ENCODE measurements at regions not wholly inside any gene's neighbourhood (a gene's known extent, or its start where the extent isn't known, plus 50 kb on each side); places are given as distances from the start of the nearest gene placed in this dataset.

DNA sequence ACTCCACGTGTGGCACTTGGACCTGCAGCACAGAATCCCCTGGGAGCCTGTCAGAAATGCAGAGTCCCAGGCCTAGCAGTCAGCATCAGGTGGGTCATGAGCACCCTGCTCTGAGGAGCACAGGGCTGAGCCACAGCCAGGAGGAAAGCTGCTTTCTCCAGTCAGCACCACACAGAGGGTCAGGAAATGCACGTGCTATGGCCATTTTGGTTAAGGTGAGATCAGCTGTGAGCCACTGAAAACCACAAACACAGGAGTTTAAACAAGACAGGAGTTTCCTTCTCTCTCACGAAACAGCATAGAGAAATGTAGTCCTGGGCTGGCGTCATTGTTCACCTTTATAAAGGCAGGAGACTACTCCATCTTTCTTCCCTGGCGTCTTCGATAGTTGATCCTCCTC, 204.5 kb upstream of the SFSWAP start:
- TF ChIP-seq CTCF (IDR thresholded peaks at IDR 0.05; ENCODE audit: control insufficient read depth, insufficient read depth, low read depth, low read length, missing control alignments) = no peak
- no peak for DNase-seq (ENCODE audit: low read depth)
- H3K4me3 ChIP-seq (ENCODE audit: control insufficient read depth, low read depth, low read length) = no peak overlapping the region

DNA sequence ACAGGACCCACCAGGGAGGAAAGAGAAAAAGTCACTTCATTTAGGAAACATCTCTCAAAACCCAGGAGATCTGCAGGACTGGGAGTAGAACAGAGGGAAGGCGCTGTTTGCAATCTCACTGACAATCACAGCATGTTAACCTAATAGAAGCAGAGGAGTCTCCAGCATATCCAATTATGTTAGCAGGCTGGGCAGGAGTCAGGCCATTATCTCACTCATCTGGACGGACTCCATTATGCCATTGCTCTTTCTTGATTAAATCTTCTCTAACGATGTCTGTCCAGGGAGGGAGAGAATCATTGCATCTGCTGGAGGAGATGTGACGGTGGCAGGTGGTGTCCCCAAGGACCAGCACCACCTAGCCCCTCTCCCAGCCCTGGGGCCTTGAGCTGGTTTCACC, 203.8 kb upstream of the SFSWAP start:
- no peak for TF ChIP-seq CTCF (IDR thresholded peaks at IDR 0.05; ENCODE audit: control insufficient read depth, insufficient read depth, low read depth, low read length, missing control alignments)

GRCh38 chr12:131507881-131508280, 203.0 kb upstream of the SFSWAP start:
- H3K4me3 ChIP-seq (ENCODE audit: control insufficient read depth, low read depth, low read length) = no peak overlapping the region
- DNase-seq (ENCODE audit: low read depth) = no peak
- TF ChIP-seq CTCF (IDR thresholded peaks at IDR 0.05; ENCODE audit: control insufficient read depth, insufficient read depth, low read depth, low read length, missing control alignments) = no peak

More for the DNA sequence above, 203.8 kb upstream of the SFSWAP start:
- no peak for DNase-seq (ENCODE audit: low read depth)
- H3K4me3 ChIP-seq (ENCODE audit: control insufficient read depth, low read depth, low read length) = no peak overlapping the region

- no peak for DNase-seq (ENCODE audit: low read depth)
- TF ChIP-seq CTCF (IDR thresholded peaks at IDR 0.05; ENCODE audit: control insufficient read depth, insufficient read depth, low read depth, low read length, missing control alignments) = no peak
- H3K4me3 ChIP-seq (ENCODE audit: control insufficient read depth, low read depth, low read length) = no peak overlapping the region
Measured at GRCh38 chr12:131509701-131510100, 201.2 kb upstream of the SFSWAP start.

DNA sequence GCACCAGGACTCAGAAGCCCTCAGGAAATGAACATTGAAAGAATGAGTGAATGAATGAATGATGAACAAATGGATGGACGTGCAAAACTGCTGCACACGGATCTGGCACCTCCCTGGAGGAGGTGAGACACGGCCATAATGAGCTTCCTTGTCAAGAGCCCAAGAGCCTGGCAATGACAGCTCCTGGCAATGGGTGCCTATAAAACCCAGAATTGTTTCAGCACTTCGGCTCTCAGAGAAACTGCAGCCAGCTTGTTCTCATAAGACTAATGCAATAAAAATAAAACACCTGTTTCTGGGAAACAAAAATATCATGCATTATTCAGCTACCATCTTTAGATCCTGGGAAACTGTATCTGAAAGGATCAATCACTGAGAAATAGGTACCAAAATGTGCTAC, 200.5 kb upstream of the SFSWAP start:
- H3K4me3 ChIP-seq (ENCODE audit: control insufficient read depth, low read depth, low read length) = no peak overlapping the region
- no peak for TF ChIP-seq CTCF (IDR thresholded peaks at IDR 0.05; ENCODE audit: control insufficient read depth, insufficient read depth, low read depth, low read length, missing control alignments)
- no peak for DNase-seq (ENCODE audit: low read depth)

GRCh38 chr12:131511391-131511802, 199.5 kb upstream of the SFSWAP start:
- no peak for DNase-seq (ENCODE audit: low read depth)
- H3K4me3 ChIP-seq (ENCODE audit: control insufficient read depth, low read depth, low read length) = no peak overlapping the region
- TF ChIP-seq CTCF (IDR thresholded peaks at IDR 0.05; ENCODE audit: control insufficient read depth, insufficient read depth, low read depth, low read length, missing control alignments) = no peak
